ENCODE measurements at regions not wholly inside any gene's neighbourhood (a gene's known extent, or its start where the extent isn't known, plus 50 kb on each side); places are given as distances from the start of the nearest gene placed in this dataset.

- peaks cover 32% of the 10 kb centered on the region for H3K4me1 ChIP-seq
- no peak overlapping the region for H3K4me3 ChIP-seq
- no peak for DNase-seq (ENCODE audit: extremely low spot score in 2 of 2)
- no peaks in the 10 kb centered on the region for H3K36me3 ChIP-seq
- no peaks in the 10 kb centered on the region for H3K27me3 ChIP-seq
- TF ChIP-seq POLR2AphosphoS5 (IDR thresholded peaks at IDR 0.05; ENCODE audit: insufficient read depth in 1 of 2, low read depth in 1 of 2), result no peak
- TF ChIP-seq POLR2A (IDR thresholded peaks at IDR 0.05), result no peak
- no peak for TF ChIP-seq CTCF (IDR thresholded peaks at IDR 0.05)
- intact Hi-C loops (cut with DNase I), result no loop called here
- no peaks in the 10 kb centered on the region for H3K9me3 ChIP-seq
- peak overlapping the region; percentile 57 for H3K27ac ChIP-seq
Observed at GRCh38 chr3:30343067-30343831, 263.2 kb upstream of the TGFBR2 start.

- Histone ChIP-seq H3K9me3 (no peaks in the 10 kb centered on the region), H3K27ac (peak overlapping the region; percentile 21), H3K4me3 (no peak overlapping the region), H3K36me3 (no peaks in the 10 kb centered on the region), H3K27me3 (no peaks in the 10 kb centered on the region), H3K4me1 (peaks cover 32% of the 10 kb centered on the region)
- intact Hi-C loops (cut with DNase I), result no loop called here
- no peak for DNase-seq (ENCODE audit: extremely low spot score in 2 of 2)
- TF ChIP-seq POLR2AphosphoS5 (IDR thresholded peaks at IDR 0.05; ENCODE audit: insufficient read depth in 1 of 2, low read depth in 1 of 2) (no peak), POLR2A (IDR thresholded peaks at IDR 0.05) (no peak), CTCF (IDR thresholded peaks at IDR 0.05) (no peak)
Observed at GRCh38 chr3:30343861-30344260, 262.5 kb upstream of the TGFBR2 start.

- Histone ChIP-seq H3K4me1 (peaks cover 32% of the 10 kb centered on the region), H3K4me3 (no peak overlapping the region), H3K27ac (peak overlapping the region; percentile 21), H3K9me3 (no peaks in the 10 kb centered on the region), H3K27me3 (no peaks in the 10 kb centered on the region), H3K36me3 (no peaks in the 10 kb centered on the region)
- intact Hi-C loops (cut with DNase I), result no loop called here
- no peak for DNase-seq (ENCODE audit: extremely low spot score in 2 of 2)
- TF ChIP-seq CTCF (IDR thresholded peaks at IDR 0.05) (no peak), POLR2AphosphoS5 (IDR thresholded peaks at IDR 0.05; ENCODE audit: insufficient read depth in 1 of 2, low read depth in 1 of 2) (no peak), POLR2A (IDR thresholded peaks at IDR 0.05) (no peak)
Observed at GRCh38 chr3:30344288-30344687, 262.1 kb upstream of the TGFBR2 start.

GRCh38 chr3:30346933-30347320, 259.5 kb upstream of the TGFBR2 start:
- no peak overlapping the region for H3K27ac ChIP-seq
- H3K4me3 ChIP-seq, result no peak overlapping the region
- H3K36me3 ChIP-seq, result no peaks in the 10 kb centered on the region
- no peaks in the 10 kb centered on the region for H3K27me3 ChIP-seq
- TF ChIP-seq POLR2AphosphoS5 (IDR thresholded peaks at IDR 0.05; ENCODE audit: insufficient read depth in 1 of 2, low read depth in 1 of 2) (no peak), POLR2A (IDR thresholded peaks at IDR 0.05) (no peak), CTCF (IDR thresholded peaks at IDR 0.05) (no peak)
- no peak for DNase-seq (ENCODE audit: extremely low spot score in 2 of 2)
- intact Hi-C loops (cut with DNase I), result no loop called here
- peaks cover 38% of the 10 kb centered on the region for H3K4me1 ChIP-seq
- H3K9me3 ChIP-seq, result no peaks in the 10 kb centered on the region

DNA sequence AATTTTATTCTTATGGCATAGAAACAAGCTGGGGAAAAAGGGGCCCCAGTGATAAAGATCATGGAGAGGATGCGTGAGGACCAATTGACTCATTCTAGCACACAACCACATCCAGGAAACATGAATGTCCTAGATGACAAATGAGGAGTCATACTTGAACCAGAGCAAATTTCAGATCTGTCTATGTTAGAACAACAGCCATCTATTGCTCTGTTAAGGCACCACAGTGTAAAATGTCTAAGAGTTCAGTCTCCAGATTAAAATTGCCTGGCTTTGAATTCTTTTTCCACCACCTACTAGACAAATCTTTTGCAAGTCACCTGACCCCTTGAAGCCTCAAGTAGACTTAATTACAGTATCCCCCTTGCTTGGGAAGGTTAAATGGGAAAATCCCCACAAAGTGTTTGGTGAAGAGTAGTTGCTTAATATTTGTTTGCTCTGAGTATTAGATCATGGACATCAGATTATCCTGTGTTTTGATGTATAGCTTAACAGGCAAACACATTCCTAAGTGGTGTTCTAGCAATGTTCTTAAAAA, 258.7 kb upstream of the TGFBR2 start:
- Histone ChIP-seq H3K4me1 (peaks cover 33% of the 10 kb centered on the region), H3K27ac (no peak overlapping the region), H3K9me3 (no peaks in the 10 kb centered on the region), H3K27me3 (no peaks in the 10 kb centered on the region), H3K4me3 (no peak overlapping the region), H3K36me3 (no peaks in the 10 kb centered on the region)
- intact Hi-C loops (cut with DNase I), result no loop called here
- no peak for TF ChIP-seq CTCF (IDR thresholded peaks at IDR 0.05)
- TF ChIP-seq POLR2AphosphoS5 (IDR thresholded peaks at IDR 0.05; ENCODE audit: insufficient read depth in 1 of 2, low read depth in 1 of 2), result peak in 1 of 2 donors; percentile 25
- DNase-seq (ENCODE audit: extremely low spot score in 2 of 2), result no peak
